Activated T-helper 17 cell treated with anti-CD3 and anti-CD28 coated beads, Interleukin-2, amount 50 U/mL, for 72 hours (primary cell): ENCODE measurements at regions not wholly inside any gene's neighbourhood (a gene's known extent, or its start where the extent isn't known, plus 50 kb on each side); places are given as distances from the start of the nearest gene placed in this dataset.

ENCODE experiments used
- ATAC-seq: fragments of 150-1000 bp; cut with Tn5 transposase; replicated peaks from 2 replicates; pipeline ENCODE4 v1.10.0; 2021; ENCODE audit warnings: mild to moderate bottlenecking, moderate library complexity
- H3K27ac Mint-ChIP-seq: one replicate; pipeline ENCODE4 v1.8.0; 2022; ENCODE audit warnings: mixed read lengths
- H3K27me3 Mint-ChIP-seq: one replicate; pipeline ENCODE4 v1.8.0; 2022; ENCODE audit warnings: mixed read lengths
- H3K36me3 Mint-ChIP-seq: one replicate; pipeline ENCODE4 v1.8.0; 2022; ENCODE audit warnings: low read depth, mild to moderate bottlenecking, mixed read lengths
- H3K4me1 Mint-ChIP-seq: one replicate; pipeline ENCODE4 v1.8.0; 2022; ENCODE audit warnings: mixed read lengths
- H3K4me3 Mint-ChIP-seq: one replicate; pipeline ENCODE4 v1.8.0; 2022; ENCODE audit warnings: mild to moderate bottlenecking, mixed read lengths
- H3K9me3 Mint-ChIP-seq: one replicate; pipeline ENCODE4 v1.8.0; 2022; ENCODE audit warnings: mixed read lengths

DNA sequence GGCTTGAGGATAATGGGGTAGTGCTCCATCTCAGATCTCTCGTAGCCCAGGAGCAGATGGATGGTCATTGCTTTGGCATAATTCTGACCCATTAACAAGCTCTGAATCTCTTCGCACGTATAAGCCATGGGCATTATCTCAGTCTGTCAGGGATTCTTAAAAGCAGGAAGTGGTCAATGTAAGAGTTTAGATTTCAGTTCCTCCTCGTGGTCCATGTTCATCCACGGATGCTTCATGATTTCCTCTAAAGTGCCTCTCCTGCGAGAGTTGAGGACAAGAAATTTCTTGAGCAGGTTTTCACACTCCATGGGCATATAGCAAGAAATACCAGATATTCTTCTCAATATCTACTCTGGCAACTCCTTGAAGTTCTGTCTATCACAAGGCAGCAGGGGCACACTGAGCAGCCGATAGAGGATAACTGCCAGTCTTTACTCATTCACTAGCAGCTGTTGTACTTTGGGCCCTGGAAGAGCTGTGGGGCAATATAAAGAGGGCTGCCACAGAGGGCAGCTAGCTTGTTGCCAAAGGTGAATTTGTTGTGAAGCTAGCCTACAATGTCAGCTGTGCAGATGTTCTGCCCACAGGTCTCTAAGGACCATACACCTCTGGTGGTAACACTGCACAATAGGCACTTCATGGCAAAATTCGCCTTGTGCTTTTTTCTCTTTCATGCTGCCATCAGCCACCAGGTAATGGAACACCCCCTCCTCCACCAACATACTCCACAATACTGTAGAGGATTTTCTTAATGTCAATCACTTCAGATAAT is 52.0 kb upstream of the WDR17 start:
- H3K4me1 Mint-ChIP-seq, result no peaks in the 10 kb centered on the region
- no peak overlapping the region for H3K4me3 Mint-ChIP-seq
- peaks cover 5% of the 10 kb centered on the region for H3K9me3 Mint-ChIP-seq
- no peak overlapping the region for H3K27ac Mint-ChIP-seq
- no peak for ATAC-seq
- H3K27me3 Mint-ChIP-seq, result peaks cover 3% of the 10 kb centered on the region
- no peaks in the 10 kb centered on the region for H3K36me3 Mint-ChIP-seq

DNA sequence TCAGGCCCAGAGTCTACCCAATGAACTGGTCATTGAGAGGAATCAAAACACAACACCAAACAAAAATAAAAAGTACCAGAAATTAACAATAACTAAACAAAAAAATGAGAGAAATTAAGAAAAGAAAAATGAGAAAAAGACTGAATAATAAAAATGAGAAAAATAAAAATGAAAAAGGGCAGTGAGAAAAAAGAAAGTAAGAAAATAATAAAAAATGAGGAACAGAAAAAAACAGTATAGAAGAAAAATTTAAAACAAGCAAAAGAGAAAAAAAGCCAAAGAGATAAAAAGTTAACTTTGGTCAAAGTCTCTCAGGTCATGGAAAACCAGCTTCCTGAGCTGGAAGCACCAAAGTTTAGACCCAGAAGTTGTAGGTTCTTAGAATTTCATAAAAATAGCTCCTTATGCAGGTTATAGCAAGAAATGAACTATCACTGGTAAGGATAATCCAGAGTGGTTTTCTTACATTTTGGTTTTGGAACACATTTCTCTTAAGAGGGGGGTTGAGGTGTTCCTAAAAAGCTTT is 51.0 kb upstream of the WDR17 start:
- no peak overlapping the region for H3K27ac Mint-ChIP-seq
- peaks cover 7% of the 10 kb centered on the region for H3K27me3 Mint-ChIP-seq
- no peaks in the 10 kb centered on the region for H3K4me1 Mint-ChIP-seq
- no peak for ATAC-seq
- H3K36me3 Mint-ChIP-seq, result no peaks in the 10 kb centered on the region
- H3K4me3 Mint-ChIP-seq, result no peak overlapping the region
- H3K9me3 Mint-ChIP-seq, result peaks cover 5% of the 10 kb centered on the region
